ENCODE measurements at regions not wholly inside any gene's neighbourhood (a gene's known extent, or its start where the extent isn't known, plus 50 kb on each side); places are given as distances from the start of the nearest gene placed in this dataset.
A peak's percentile ranks its signal among the peaks of the same experiment; 100 is the strongest.

- DNase-seq = no peak
- H3K9me3 ChIP-seq (ENCODE audit: control extremely low read depth in 1 of 5, control insufficient read depth in 4 of 5, insufficient read depth in 2 of 5, low read depth in 1 of 5, low read length in 4 of 5) = no peaks in the 10 kb centered on the region
- ChIA-PET CTCF (no interaction called here), POLR2A (no interaction called here)
- H3K36me3 ChIP-seq (ENCODE audit: control insufficient read depth in 4 of 4, insufficient read depth in 4 of 4, low read length in 3 of 4) = no peaks in the 10 kb centered on the region
- peaks cover 0 to 14% (median 6%) of the 10 kb centered on the region in 4 experiments for H3K4me1 ChIP-seq (ENCODE audit: control extremely low read depth in 1 of 4, control insufficient read depth in 4 of 4, insufficient read depth in 4 of 4, low read length in 3 of 4)
- no peak overlapping the region for H3K27ac ChIP-seq (ENCODE audit: insufficient read depth in 1 of 2, low read depth in 1 of 2, low read length in 2 of 2, poor library complexity in 1 of 2, severe bottlenecking in 2 of 2)
- H3K4me3 ChIP-seq (ENCODE audit: control insufficient read depth in 1 of 7, extremely low read depth in 1 of 7, insufficient read depth in 4 of 7, low read depth in 2 of 7, low read length in 6 of 7) = no peak overlapping the region
- H3K27me3 ChIP-seq (replicated peaks in 2 of 5; ENCODE audit: control insufficient read depth in 4 of 5, insufficient read depth in 5 of 5, low read length in 4 of 5) = no peaks in the 10 kb centered on the region
Measured at GRCh38 chr11:21636561-21636960, 556.3 kb upstream of the ANO5 start.

DNA sequence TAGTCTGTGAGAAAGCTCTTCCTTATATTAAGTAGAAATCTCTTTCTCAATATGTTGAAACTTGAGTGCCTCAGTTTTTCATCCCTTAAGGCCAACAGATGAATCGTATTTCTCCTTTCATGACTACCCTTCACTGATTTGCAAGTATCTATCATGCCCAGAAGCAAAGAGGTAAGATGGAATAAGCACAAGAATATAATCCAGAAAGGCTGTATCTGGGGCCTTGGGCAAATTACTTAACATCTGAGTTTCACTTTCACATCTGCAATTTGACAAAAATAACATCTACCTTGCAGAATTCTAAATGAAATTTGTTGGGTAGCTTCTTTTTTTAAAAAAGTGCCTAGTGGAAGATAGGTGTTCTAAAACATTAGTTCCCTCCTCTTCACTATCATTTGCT is 552.4 kb upstream of the ANO5 start:
- POLR2A ChIA-PET = interaction anchor here (0.5 to 0.9 kb wide), 2 partner anchors 13 to 24 kb away, joined by 3 read pairs; no protein-coding TSS in a partner anchor
- H3K27me3 ChIP-seq (replicated peaks in 2 of 5; ENCODE audit: control insufficient read depth in 4 of 5, insufficient read depth in 5 of 5, low read length in 4 of 5) = no peaks in the 10 kb centered on the region
- no peaks in the 10 kb centered on the region for H3K9me3 ChIP-seq (ENCODE audit: control extremely low read depth in 1 of 5, control insufficient read depth in 4 of 5, insufficient read depth in 2 of 5, low read depth in 1 of 5, low read length in 4 of 5)
- H3K27ac ChIP-seq (ENCODE audit: insufficient read depth in 1 of 2, low read depth in 1 of 2, low read length in 2 of 2, poor library complexity in 1 of 2, severe bottlenecking in 2 of 2) = peak overlapping the region; percentile 21 to 60
- peak overlapping the region in 4 of 7 experiments; percentile 2 to 32 (median 24) for H3K4me3 ChIP-seq (ENCODE audit: control insufficient read depth in 1 of 7, extremely low read depth in 1 of 7, insufficient read depth in 4 of 7, low read depth in 2 of 7, low read length in 6 of 7)
- WGBS (ENCODE audit: insufficient coverage) = 40% methylated on average over 1 of the region's 1 CpG
- DNase-seq = peak in 2 of 3 donors; percentile 40 to 47
- peaks cover 0 to 12% (median 4%) of the 10 kb centered on the region in 4 experiments for H3K4me1 ChIP-seq (ENCODE audit: control extremely low read depth in 1 of 4, control insufficient read depth in 4 of 4, insufficient read depth in 4 of 4, low read length in 3 of 4)
- H3K36me3 ChIP-seq (ENCODE audit: control insufficient read depth in 4 of 4, insufficient read depth in 4 of 4, low read length in 3 of 4) = no peaks in the 10 kb centered on the region
- CTCF ChIA-PET = no interaction called here

- CTCF ChIA-PET = no interaction called here
- POLR2A ChIA-PET = no interaction called here
- Histone ChIP-seq H3K9me3 (ENCODE audit: control extremely low read depth in 1 of 5, control insufficient read depth in 4 of 5, insufficient read depth in 2 of 5, low read depth in 1 of 5, low read length in 4 of 5) (no peaks in the 10 kb centered on the region), H3K27ac (ENCODE audit: insufficient read depth in 1 of 2, low read depth in 1 of 2, low read length in 2 of 2, poor library complexity in 1 of 2, severe bottlenecking in 2 of 2) (no peak overlapping the region), H3K36me3 (ENCODE audit: control insufficient read depth in 4 of 4, insufficient read depth in 4 of 4, low read length in 3 of 4) (no peaks in the 10 kb centered on the region), H3K4me3 (ENCODE audit: control insufficient read depth in 1 of 7, extremely low read depth in 1 of 7, insufficient read depth in 4 of 7, low read depth in 2 of 7, low read length in 6 of 7) (no peak overlapping the region), H3K27me3 (replicated peaks in 2 of 5; ENCODE audit: control insufficient read depth in 4 of 5, insufficient read depth in 5 of 5, low read length in 4 of 5) (no peaks in the 10 kb centered on the region), H3K4me1 (ENCODE audit: control extremely low read depth in 1 of 4, control insufficient read depth in 4 of 4, insufficient read depth in 4 of 4, low read length in 3 of 4) (peaks cover 0 to 13% (median 2%) of the 10 kb centered on the region in 4 experiments)
- 100% methylated on average over 1 of the region's 3 CpGs for WGBS (ENCODE audit: insufficient coverage)
- DNase-seq = peak in 1 of 3 donors; percentile 15
Measured at GRCh38 chr11:21641869-21642268, 551.0 kb upstream of the ANO5 start.

- no peak overlapping the region for H3K4me3 ChIP-seq (ENCODE audit: control insufficient read depth in 1 of 7, extremely low read depth in 1 of 7, insufficient read depth in 4 of 7, low read depth in 2 of 7, low read length in 6 of 7)
- no CpG with 5 or more reads among the region's 1 CpG for WGBS (ENCODE audit: insufficient coverage)
- no peaks in the 10 kb centered on the region for H3K9me3 ChIP-seq (ENCODE audit: control extremely low read depth in 1 of 5, control insufficient read depth in 4 of 5, insufficient read depth in 2 of 5, low read depth in 1 of 5, low read length in 4 of 5)
- no peak for DNase-seq
- POLR2A ChIA-PET = no interaction called here
- H3K27ac ChIP-seq (ENCODE audit: insufficient read depth in 1 of 2, low read depth in 1 of 2, low read length in 2 of 2, poor library complexity in 1 of 2, severe bottlenecking in 2 of 2) = no peak overlapping the region
- H3K36me3 ChIP-seq (ENCODE audit: control insufficient read depth in 4 of 4, insufficient read depth in 4 of 4, low read length in 3 of 4) = no peaks in the 10 kb centered on the region
- H3K27me3 ChIP-seq (replicated peaks in 2 of 5; ENCODE audit: control insufficient read depth in 4 of 5, insufficient read depth in 5 of 5, low read length in 4 of 5) = no peaks in the 10 kb centered on the region
- CTCF ChIA-PET = interaction anchor here (0.6 kb wide), 1 partner anchor 35 kb away, joined by 3 read pairs; no protein-coding TSS in a partner anchor
- peaks cover 0 to 2% (median 0%) of the 10 kb centered on the region in 4 experiments for H3K4me1 ChIP-seq (ENCODE audit: control extremely low read depth in 1 of 4, control insufficient read depth in 4 of 4, insufficient read depth in 4 of 4, low read length in 3 of 4)
Measured at GRCh38 chr11:21646351-21646750, 546.5 kb upstream of the ANO5 start.

DNA sequence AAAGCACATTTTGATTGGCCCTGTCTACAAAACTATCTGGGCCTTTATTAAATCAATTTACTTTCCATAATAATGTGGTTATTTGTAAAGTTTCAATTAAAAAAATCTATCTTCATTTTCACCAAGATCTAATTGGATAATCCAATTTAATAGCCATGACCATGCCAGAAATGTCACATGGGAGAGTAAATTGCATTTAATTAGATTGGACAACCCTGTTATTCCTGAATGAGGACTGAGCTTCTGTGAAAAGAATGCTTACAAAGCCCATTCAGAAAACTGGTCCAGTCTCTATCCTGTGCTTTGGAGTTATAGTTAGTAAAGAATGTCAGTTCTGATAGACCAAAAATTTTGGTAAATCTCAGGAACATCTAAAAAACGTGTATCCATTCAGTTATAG is 541.9 kb upstream of the ANO5 start:
- H3K27me3 ChIP-seq (replicated peaks in 2 of 5; ENCODE audit: control insufficient read depth in 4 of 5, insufficient read depth in 5 of 5, low read length in 4 of 5) = no peaks in the 10 kb centered on the region
- CTCF ChIA-PET = interaction anchor here (0.7 kb wide), 1 partner anchor 1749 kb away, joined by 3 read pairs; no protein-coding TSS in a partner anchor
- H3K4me1 ChIP-seq (ENCODE audit: control extremely low read depth in 1 of 4, control insufficient read depth in 4 of 4, insufficient read depth in 4 of 4, low read length in 3 of 4) = peaks cover 0 to 1% (median 0%) of the 10 kb centered on the region in 4 experiments
- no peak overlapping the region for H3K4me3 ChIP-seq (ENCODE audit: control insufficient read depth in 1 of 7, extremely low read depth in 1 of 7, insufficient read depth in 4 of 7, low read depth in 2 of 7, low read length in 6 of 7)
- 100% methylated on average over 1 of the region's 1 CpG for WGBS (ENCODE audit: insufficient coverage)
- H3K9me3 ChIP-seq (ENCODE audit: control extremely low read depth in 1 of 5, control insufficient read depth in 4 of 5, insufficient read depth in 2 of 5, low read depth in 1 of 5, low read length in 4 of 5) = no peaks in the 10 kb centered on the region
- H3K36me3 ChIP-seq (ENCODE audit: control insufficient read depth in 4 of 4, insufficient read depth in 4 of 4, low read length in 3 of 4) = no peaks in the 10 kb centered on the region
- POLR2A ChIA-PET = no interaction called here
- H3K27ac ChIP-seq (ENCODE audit: insufficient read depth in 1 of 2, low read depth in 1 of 2, low read length in 2 of 2, poor library complexity in 1 of 2, severe bottlenecking in 2 of 2) = no peak overlapping the region
- no peak for DNase-seq

GRCh38 chr11:21653951-21654421 is 538.9 kb upstream of the ANO5 start:
- H3K9me3 ChIP-seq (ENCODE audit: control extremely low read depth in 1 of 5, control insufficient read depth in 4 of 5, insufficient read depth in 2 of 5, low read depth in 1 of 5, low read length in 4 of 5) = no peaks in the 10 kb centered on the region
- no peaks in the 10 kb centered on the region for H3K27me3 ChIP-seq (replicated peaks in 2 of 5; ENCODE audit: control insufficient read depth in 4 of 5, insufficient read depth in 5 of 5, low read length in 4 of 5)
- H3K4me3 ChIP-seq (ENCODE audit: control insufficient read depth in 1 of 7, extremely low read depth in 1 of 7, insufficient read depth in 4 of 7, low read depth in 2 of 7, low read length in 6 of 7) = no peak overlapping the region
- H3K36me3 ChIP-seq (ENCODE audit: control insufficient read depth in 4 of 4, insufficient read depth in 4 of 4, low read length in 3 of 4) = no peaks in the 10 kb centered on the region
- peaks cover 0 to 5% (median 0%) of the 10 kb centered on the region in 4 experiments for H3K4me1 ChIP-seq (ENCODE audit: control extremely low read depth in 1 of 4, control insufficient read depth in 4 of 4, insufficient read depth in 4 of 4, low read length in 3 of 4)
- 100% methylated on average over 1 of the region's 5 CpGs for WGBS (ENCODE audit: insufficient coverage)
- ChIA-PET POLR2A (no interaction called here), CTCF (no interaction called here)
- DNase-seq = no peak
- no peak overlapping the region for H3K27ac ChIP-seq (ENCODE audit: insufficient read depth in 1 of 2, low read depth in 1 of 2, low read length in 2 of 2, poor library complexity in 1 of 2, severe bottlenecking in 2 of 2)

DNA sequence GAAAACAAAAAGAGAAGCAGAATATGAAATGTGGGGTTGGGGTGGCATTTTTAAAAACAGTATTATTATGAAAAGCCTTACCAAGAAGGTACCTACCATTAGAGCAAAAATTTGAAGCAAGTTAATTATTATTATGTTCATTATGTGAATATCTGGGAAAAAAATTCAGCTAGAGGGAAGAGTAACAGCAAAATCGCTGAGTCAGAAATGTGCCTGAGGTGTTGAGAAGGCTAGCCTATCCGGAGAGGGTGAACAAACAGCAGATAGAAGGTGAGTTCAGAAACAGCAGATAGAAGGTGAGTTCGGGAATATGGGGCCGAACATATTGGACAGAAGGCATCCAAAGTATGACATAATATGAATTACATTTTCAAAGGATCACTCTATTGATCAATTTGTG is 536.8 kb upstream of the ANO5 start:
- no peaks in the 10 kb centered on the region for H3K36me3 ChIP-seq (ENCODE audit: control insufficient read depth in 4 of 4, insufficient read depth in 4 of 4, low read length in 3 of 4)
- ChIA-PET POLR2A (interaction anchor here (0.6 kb wide), 1 partner anchor 12 kb away, joined by 3 read pairs; no protein-coding TSS in a partner anchor), CTCF (no interaction called here)
- H3K27ac ChIP-seq (ENCODE audit: insufficient read depth in 1 of 2, low read depth in 1 of 2, low read length in 2 of 2, poor library complexity in 1 of 2, severe bottlenecking in 2 of 2) = no peak overlapping the region
- peaks cover 0 to 6% (median 0%) of the 10 kb centered on the region in 4 experiments for H3K4me1 ChIP-seq (ENCODE audit: control extremely low read depth in 1 of 4, control insufficient read depth in 4 of 4, insufficient read depth in 4 of 4, low read length in 3 of 4)
- 100% methylated on average over 2 of the region's 4 CpGs for WGBS (ENCODE audit: insufficient coverage)
- H3K9me3 ChIP-seq (ENCODE audit: control extremely low read depth in 1 of 5, control insufficient read depth in 4 of 5, insufficient read depth in 2 of 5, low read depth in 1 of 5, low read length in 4 of 5) = no peaks in the 10 kb centered on the region
- H3K27me3 ChIP-seq (replicated peaks in 2 of 5; ENCODE audit: control insufficient read depth in 4 of 5, insufficient read depth in 5 of 5, low read length in 4 of 5) = no peaks in the 10 kb centered on the region
- no peak for DNase-seq
- no peak overlapping the region for H3K4me3 ChIP-seq (ENCODE audit: control insufficient read depth in 1 of 7, extremely low read depth in 1 of 7, insufficient read depth in 4 of 7, low read depth in 2 of 7, low read length in 6 of 7)

All from common myeloid progenitor, CD34-positive (primary cell).